ENCODE measurements at regions not wholly inside any gene's neighbourhood (a gene's known extent, or its start where the extent isn't known, plus 50 kb on each side); places are given as distances from the start of the nearest gene placed in this dataset.

GRCh38 chr22:49213731-49214352 lies 613.8 kb downstream of the BRD1 start:
- DNase-seq: no peak

- no peak for DNase-seq
These were observed 615.2 kb downstream of the BRD1 start for GRCh38 chr22:49212466-49212865.

- no peak for DNase-seq
These were observed 615.7 kb downstream of the BRD1 start for GRCh38 chr22:49212002-49212401.

GRCh38 chr22:49211176-49211575 lies 616.5 kb downstream of the BRD1 start:
- no peak for DNase-seq

GRCh38 chr22:49210606-49211005 lies 617.1 kb downstream of the BRD1 start:
- DNase-seq: no peak

GRCh38 chr22:49209452-49210195 lies 618.0 kb downstream of the BRD1 start:
- no peak for DNase-seq

GRCh38 chr22:49208768-49209252 lies 618.9 kb downstream of the BRD1 start:
- DNase-seq: no peak

GRCh38 chr22:49208004-49208402 lies 619.7 kb downstream of the BRD1 start:
- DNase-seq: no peak

- DNase-seq: no peak
These were observed 620.4 kb downstream of the BRD1 start for GRCh38 chr22:49207008-49208003.

GRCh38 chr22:49206281-49206680 lies 621.4 kb downstream of the BRD1 start:
- DNase-seq: no peak

- no peak for DNase-seq
These were observed 622.2 kb downstream of the BRD1 start for GRCh38 chr22:49205483-49205800.

GRCh38 chr22:49204599-49205482 lies 622.8 kb downstream of the BRD1 start:
- no peak for DNase-seq

- DNase-seq: no peak
These were observed 623.6 kb downstream of the BRD1 start for GRCh38 chr22:49203859-49204598.

- DNase-seq: no peak
These were observed 624.4 kb downstream of the BRD1 start for GRCh38 chr22:49203091-49203858.

GRCh38 chr22:49202226-49202625 lies 625.4 kb downstream of the BRD1 start:
- DNase-seq: no peak

GRCh38 chr22:49201046-49201970 lies 626.4 kb downstream of the BRD1 start:
- no peak for DNase-seq

- DNase-seq: no peak
These were observed 628.4 kb downstream of the BRD1 start for GRCh38 chr22:49199224-49199623.

GRCh38 chr22:49198705-49199084 lies 629.0 kb downstream of the BRD1 start:
- no peak for DNase-seq

GRCh38 chr22:49197986-49198704 lies 629.5 kb downstream of the BRD1 start:
- no peak for DNase-seq
